ENCODE measurements at regions not wholly inside any gene's neighbourhood (a gene's known extent, or its start where the extent isn't known, plus 50 kb on each side); places are given as distances from the start of the nearest gene placed in this dataset.

DNA sequence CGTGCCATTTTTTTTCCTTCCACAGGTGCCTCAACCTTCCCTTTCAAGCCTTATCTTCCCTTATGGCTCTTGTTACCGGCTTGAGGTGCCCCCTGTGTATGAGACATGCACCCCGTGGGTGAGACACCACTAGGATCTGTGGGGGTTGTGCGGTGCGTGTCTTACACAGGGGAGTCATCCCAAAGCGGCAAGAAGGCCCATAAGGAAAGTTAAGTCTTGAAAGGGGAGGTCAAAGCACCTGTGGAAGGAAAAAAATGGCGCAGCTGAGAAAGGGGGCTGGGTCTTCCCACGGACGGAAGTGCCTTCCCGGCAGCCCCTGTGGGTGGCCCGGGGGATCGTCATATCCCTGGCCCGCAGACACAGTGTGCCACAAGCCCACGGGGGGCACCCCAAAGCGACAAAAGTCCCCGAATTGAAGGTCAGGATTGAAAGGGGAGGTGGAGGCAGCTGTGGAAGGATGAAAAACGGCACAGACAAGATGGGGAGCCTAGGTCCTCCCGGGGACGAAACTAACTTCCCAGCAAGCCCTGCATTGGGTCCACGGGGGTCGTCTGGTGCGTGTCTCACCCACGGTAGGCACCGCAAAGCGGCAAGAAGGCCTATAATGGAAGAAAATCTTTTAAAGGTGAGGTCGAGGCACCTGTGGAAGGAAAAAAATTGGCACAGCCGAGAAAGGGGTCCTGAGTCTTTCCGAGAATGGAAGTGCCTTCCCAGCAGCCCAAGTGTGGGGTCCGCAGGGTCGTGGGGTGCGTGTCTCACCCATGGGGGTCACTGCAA lies 273.3 kb downstream of the ALG10 start:
- no peak overlapping the region for H3K27ac ChIP-seq
- TF ChIP-seq, protein P1, sequence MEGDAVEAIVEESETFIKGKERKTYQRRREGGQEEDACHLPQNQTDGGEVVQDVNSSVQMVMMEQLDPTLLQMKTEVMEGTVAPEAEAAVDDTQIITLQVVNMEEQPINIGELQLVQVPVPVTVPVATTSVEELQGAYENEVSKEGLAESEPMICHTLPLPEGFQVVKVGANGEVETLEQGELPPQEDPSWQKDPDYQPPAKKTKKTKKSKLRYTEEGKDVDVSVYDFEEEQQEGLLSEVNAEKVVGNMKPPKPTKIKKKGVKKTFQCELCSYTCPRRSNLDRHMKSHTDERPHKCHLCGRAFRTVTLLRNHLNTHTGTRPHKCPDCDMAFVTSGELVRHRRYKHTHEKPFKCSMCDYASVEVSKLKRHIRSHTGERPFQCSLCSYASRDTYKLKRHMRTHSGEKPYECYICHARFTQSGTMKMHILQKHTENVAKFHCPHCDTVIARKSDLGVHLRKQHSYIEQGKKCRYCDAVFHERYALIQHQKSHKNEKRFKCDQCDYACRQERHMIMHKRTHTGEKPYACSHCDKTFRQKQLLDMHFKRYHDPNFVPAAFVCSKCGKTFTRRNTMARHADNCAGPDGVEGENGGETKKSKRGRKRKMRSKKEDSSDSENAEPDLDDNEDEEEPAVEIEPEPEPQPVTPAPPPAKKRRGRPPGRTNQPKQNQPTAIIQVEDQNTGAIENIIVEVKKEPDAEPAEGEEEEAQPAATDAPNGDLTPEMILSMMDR (conservative IDR thresholded peaks at IDR 0.05): no peak

DNA sequence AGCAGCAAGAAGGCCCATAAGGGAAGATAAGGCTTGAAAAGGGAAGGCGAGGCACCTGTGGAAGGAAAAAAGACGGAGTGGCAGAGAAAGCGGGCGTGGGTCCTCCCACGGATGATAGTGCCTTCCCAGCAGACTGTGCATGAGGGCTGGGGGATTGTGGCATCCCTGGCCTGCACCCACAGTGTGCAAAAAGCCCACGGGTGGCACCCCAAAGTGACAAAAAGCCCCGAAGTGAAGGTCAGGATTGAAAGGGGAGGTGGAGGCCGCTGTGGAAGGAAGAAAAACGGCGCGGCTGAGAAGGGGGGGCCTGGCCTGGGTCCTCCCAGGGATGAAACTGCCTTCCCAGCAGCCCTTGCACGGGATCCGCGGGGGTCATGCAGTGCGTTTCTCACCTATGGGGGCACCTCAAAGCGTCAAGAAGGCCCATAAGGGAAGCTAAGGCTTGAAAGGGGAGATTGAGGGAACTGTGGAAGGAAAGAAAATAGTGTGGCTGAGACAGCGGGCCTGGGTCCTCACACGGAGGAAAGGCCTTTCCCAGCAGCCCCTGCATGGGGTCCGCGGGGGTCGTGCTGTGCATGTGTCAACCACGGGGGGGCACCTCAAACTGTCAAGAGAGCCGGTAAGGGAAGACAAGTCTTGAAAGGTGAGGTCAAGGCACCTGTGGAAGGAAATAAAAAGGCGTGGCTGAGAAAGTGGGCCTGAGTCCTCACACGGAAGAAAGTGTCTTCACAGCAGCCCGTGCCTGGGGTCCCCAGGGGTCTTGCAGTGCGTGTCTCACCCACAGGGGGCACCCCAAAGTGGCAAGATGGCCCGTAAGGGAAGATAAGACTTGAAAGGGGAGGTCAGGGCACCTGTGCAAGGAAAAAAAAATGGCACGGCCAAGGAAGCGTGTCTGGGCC lies 274.1 kb downstream of the ALG10 start:
- TF ChIP-seq, protein P1 (conservative IDR thresholded peaks at IDR 0.05): no peak
- no peak overlapping the region for H3K27ac ChIP-seq

DNA sequence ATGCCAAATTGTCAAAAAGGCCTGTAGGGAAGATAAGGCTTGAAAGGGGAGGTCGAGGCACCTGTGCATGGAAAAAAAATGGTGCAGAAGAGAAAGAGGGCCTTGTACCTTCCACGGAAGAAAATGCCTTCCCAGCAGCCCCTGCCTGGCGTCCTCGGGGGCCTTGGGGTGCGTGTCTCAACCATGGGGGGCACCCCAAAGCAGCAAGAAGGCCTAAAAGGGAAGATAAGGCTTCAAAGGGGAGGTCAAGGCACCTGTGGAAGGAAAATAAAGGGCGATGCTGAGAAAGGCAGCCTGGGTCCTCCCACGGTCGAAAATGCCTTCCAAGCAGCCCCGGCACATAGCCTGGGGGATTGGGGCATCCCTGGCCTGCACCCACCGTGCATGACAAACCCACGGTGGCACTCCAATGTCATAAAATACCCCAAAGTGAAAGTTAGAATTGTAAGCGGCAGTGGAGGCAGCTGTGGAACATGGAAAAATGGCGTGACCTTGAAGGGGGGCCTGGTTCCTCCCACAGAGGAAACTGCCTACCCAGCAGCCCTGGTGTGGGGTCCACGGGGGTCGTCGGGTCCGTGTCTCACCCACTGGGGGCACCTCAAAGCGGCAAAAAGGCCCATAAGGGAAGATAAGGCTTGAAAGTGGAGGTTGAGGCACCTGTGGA lies 275.0 kb downstream of the ALG10 start:
- no peak overlapping the region for H3K27ac ChIP-seq
- TF ChIP-seq, protein P1 (conservative IDR thresholded peaks at IDR 0.05): no peak

DNA sequence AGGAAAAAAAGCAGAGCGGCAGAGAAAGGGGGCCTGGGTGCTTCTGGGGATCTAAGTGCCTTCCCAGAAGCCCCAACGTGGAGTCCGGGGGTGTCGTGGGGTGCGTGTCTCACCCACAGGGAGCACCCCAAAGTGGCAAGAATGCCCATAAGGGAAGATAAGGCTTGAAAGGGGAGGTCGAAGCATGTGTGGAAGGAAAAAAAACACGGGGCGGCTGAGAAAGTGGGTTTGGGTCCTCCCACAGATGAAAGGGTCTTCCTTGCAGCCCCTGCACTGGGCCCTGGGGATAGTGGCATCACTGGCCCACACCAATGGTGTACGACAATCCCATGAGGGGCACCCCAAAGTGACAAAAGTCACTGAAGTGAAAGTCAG lies 275.5 kb downstream of the ALG10 start:
- TF ChIP-seq, protein P1 (conservative IDR thresholded peaks at IDR 0.05): no peak
- H3K27ac ChIP-seq: no peak overlapping the region

DNA sequence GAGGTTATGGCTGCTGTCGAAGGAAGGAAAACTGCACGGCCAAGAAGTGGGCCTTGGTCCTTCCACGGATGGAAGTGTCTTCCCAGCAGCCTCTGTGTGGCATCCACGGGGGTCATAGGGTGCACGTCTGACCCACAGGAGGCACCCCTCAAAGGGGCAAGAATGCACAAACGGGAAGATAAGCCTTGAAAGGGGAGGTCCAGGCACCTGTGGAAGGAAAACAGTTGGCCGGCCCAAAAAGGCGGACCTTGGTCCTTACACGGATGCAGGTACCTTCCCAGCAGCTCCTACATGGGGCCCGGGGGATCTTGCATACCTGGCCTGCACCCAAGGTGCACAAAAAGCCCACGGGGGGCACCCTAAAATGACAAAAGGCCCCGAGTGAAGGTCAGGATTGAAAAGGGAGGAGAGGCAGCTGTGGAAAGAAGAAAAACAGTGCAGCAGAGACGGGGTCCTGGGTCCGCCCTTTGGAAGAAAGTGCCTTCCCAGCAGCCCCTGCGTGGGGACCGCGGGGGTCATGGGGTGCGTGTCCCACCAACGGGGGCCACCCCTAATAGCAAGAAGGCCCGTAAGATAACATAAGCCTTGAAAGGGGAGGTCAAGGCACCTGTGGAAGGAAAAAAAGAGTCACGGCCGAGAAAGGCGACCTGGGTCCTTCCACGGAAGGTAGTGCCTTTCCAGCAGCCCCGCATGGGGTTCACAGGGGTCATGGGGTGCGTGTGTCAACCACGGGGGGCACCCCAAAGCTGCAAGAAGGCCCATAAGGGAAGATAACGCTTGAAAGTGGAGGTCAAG lies 276.1 kb downstream of the ALG10 start:
- TF ChIP-seq, protein P1 (conservative IDR thresholded peaks at IDR 0.05): no peak
- no peak overlapping the region for H3K27ac ChIP-seq

DNA sequence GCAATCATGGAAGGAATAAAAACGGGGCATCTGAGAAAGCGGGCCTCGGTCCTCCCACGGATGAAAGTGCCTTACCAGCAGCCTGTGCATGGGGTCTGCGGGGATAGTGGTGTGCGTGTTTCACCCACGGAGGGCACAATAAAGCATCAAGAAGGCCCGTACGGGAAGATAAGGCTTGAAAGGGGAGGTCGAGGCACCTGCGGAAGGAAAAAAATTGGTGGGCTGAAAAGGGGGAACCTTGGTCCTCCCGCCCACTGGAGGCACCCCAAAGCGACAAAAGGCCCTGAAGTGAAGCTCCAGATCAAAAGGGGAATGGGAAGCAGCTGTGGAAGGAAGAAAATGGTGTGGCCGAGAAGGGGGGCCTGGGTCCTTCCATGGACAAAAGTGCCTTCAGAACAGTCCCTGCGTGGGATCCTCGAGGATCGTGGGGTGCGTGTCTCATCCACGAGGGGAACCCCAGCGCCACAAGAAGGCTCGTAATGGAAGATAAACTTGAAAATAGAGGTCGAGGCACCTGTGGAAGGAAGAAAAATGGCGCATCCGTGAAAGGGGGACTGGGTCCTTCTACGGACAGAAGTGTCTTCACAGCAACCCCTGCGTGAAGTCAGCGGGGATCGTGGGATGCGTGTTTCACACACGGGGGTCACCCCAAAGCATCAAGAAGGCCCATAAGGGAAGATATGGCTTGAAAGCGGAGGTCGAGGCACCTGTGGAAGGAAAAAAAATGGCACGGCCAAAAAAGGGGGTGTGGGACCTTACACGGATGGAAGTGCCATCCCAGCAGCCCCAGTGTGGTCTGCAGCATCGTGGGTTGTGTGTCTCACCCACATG lies 276.9 kb downstream of the ALG10 start:
- TF ChIP-seq, protein P1 (conservative IDR thresholded peaks at IDR 0.05): no peak
- no peak overlapping the region for H3K27ac ChIP-seq

Measured in VCaP (cell line).